ENCODE measurements at regions not wholly inside any gene's neighbourhood (a gene's known extent, or its start where the extent isn't known, plus 50 kb on each side); places are given as distances from the start of the nearest gene placed in this dataset.
"Not testable (repeated sequence)": the region's sequence is repeated elsewhere in the genome, so short reads cannot be mapped to it uniquely, and the experiment has no call there.

- POLR2A ChIA-PET = interaction anchor here (0.6 kb wide), 1 partner anchor 255 kb away, joined by 8 read pairs; no protein-coding TSS in a partner anchor
- no peak for TF ChIP-seq CTCF (IDR thresholded peaks at IDR 0.05)
- CTCF ChIA-PET = no interaction called here
- intact Hi-C loops (cut with micrococcal nuclease) = no loop called here
- H3K36me3 Mint-ChIP-seq (ENCODE audit: low read depth) = peaks cover 4% of the 10 kb centered on the region
- DNase-seq = no peak
- H3K4me3 Mint-ChIP-seq = no peak overlapping the region
- peaks cover 20% of the 10 kb centered on the region for H3K9me3 Mint-ChIP-seq
- no peaks in the 10 kb centered on the region for H3K27me3 Mint-ChIP-seq
- H3K27ac Mint-ChIP-seq = no peak overlapping the region
- no peaks in the 10 kb centered on the region for H3K4me1 Mint-ChIP-seq
- no peak for ATAC-seq (ENCODE audit: low read depth)
These were observed 463.2 kb upstream of the ZEB2 start for GRCh38 chr2:144983107-144983506.

- no peak for DNase-seq
- POLR2A ChIA-PET = no interaction called here
- Mint-ChIP-seq H3K4me3 (no peak overlapping the region), H3K27ac (no peak overlapping the region), H3K9me3 (peaks cover 19% of the 10 kb centered on the region), H3K4me1 (no peaks in the 10 kb centered on the region), H3K27me3 (no peaks in the 10 kb centered on the region), H3K36me3 (ENCODE audit: low read depth) (peaks cover 4% of the 10 kb centered on the region)
- CTCF ChIA-PET = no interaction called here
- intact Hi-C loops (cut with micrococcal nuclease) = no loop called here
- ATAC-seq (ENCODE audit: low read depth) = no peak
- no peak for TF ChIP-seq CTCF (IDR thresholded peaks at IDR 0.05)
These were observed 462.6 kb upstream of the ZEB2 start for GRCh38 chr2:144982481-144982880.

- ATAC-seq (ENCODE audit: low read depth) (no peak), DNase-seq (no peak)
- no peaks in the 10 kb centered on the region for H3K27me3 Mint-ChIP-seq
- CTCF ChIA-PET = interaction anchor here (0.8 kb wide), 1 partner anchor 52 kb away, joined by 3 read pairs; no protein-coding TSS in a partner anchor
- no peaks in the 10 kb centered on the region for H3K4me1 Mint-ChIP-seq
- peaks cover 4% of the 10 kb centered on the region for H3K9me3 Mint-ChIP-seq
- H3K4me3 Mint-ChIP-seq = no peak overlapping the region
- TF ChIP-seq CTCF (IDR thresholded peaks at IDR 0.05) = no peak
- POLR2A ChIA-PET = no interaction called here
- no peak overlapping the region for H3K27ac Mint-ChIP-seq
- no peaks in the 10 kb centered on the region for H3K36me3 Mint-ChIP-seq (ENCODE audit: low read depth)
- intact Hi-C loops (cut with micrococcal nuclease) = no loop called here
These were observed 456.0 kb upstream of the ZEB2 start for GRCh38 chr2:144975881-144976280.

- no peak overlapping the region for H3K4me3 Mint-ChIP-seq
- DNase-seq (no peak), ATAC-seq (ENCODE audit: low read depth) (no peak)
- POLR2A ChIA-PET = no interaction called here
- no peaks in the 10 kb centered on the region for H3K4me1 Mint-ChIP-seq
- no peak overlapping the region for H3K27ac Mint-ChIP-seq
- TF ChIP-seq CTCF (IDR thresholded peaks at IDR 0.05) = no peak
- intact Hi-C loops (cut with micrococcal nuclease) = no loop called here
- H3K36me3 Mint-ChIP-seq (ENCODE audit: low read depth) = peaks cover 2% of the 10 kb centered on the region
- no peaks in the 10 kb centered on the region for H3K27me3 Mint-ChIP-seq
- CTCF ChIA-PET = no interaction called here
- H3K9me3 Mint-ChIP-seq = peaks cover 12% of the 10 kb centered on the region
These were observed 452.8 kb upstream of the ZEB2 start for GRCh38 chr2:144972676-144973075.

- Mint-ChIP-seq H3K9me3 (peaks cover 12% of the 10 kb centered on the region), H3K36me3 (ENCODE audit: low read depth) (peaks cover 2% of the 10 kb centered on the region), H3K27ac (no peak overlapping the region), H3K4me1 (no peaks in the 10 kb centered on the region), H3K4me3 (no peak overlapping the region), H3K27me3 (no peaks in the 10 kb centered on the region)
- ChIA-PET CTCF (no interaction called here), POLR2A (no interaction called here)
- ATAC-seq (ENCODE audit: low read depth) (no peak), DNase-seq (no peak)
- intact Hi-C loops (cut with micrococcal nuclease) = no loop called here
- no peak for TF ChIP-seq CTCF (IDR thresholded peaks at IDR 0.05)
These were observed 451.9 kb upstream of the ZEB2 start for GRCh38 chr2:144971786-144972335.

- POLR2A ChIA-PET, H3K27ac Mint-ChIP-seq, CTCF ChIA-PET: not testable (repeated sequence)
These were observed 450.5 kb upstream of the ZEB2 start for GRCh38 chr2:144970410-144970809.

GRCh38 chr2:144969564-144969963 is 449.6 kb upstream of the ZEB2 start:
- H3K4me3 Mint-ChIP-seq; ATAC-seq (ENCODE audit: low read depth); H3K27me3 Mint-ChIP-seq; POLR2A ChIA-PET; CTCF ChIA-PET; DNase-seq; intact Hi-C loops (cut with micrococcal nuclease); H3K27ac Mint-ChIP-seq; H3K4me1 Mint-ChIP-seq; H3K36me3 Mint-ChIP-seq (ENCODE audit: low read depth): not testable (repeated sequence)
- H3K9me3 Mint-ChIP-seq = peaks cover 19% of the 10 kb centered on the region

More at GRCh38 chr2:144970410-144970809, 450.5 kb upstream of the ZEB2 start:
- H3K9me3 Mint-ChIP-seq = peaks cover 15% of the 10 kb centered on the region
- DNase-seq; H3K4me3 Mint-ChIP-seq; H3K4me1 Mint-ChIP-seq; intact Hi-C loops (cut with micrococcal nuclease); ATAC-seq (ENCODE audit: low read depth); H3K36me3 Mint-ChIP-seq (ENCODE audit: low read depth); H3K27me3 Mint-ChIP-seq: not testable (repeated sequence)
